ENCODE measurements at regions not wholly inside any gene's neighbourhood (a gene's known extent, or its start where the extent isn't known, plus 50 kb on each side); places are given as distances from the start of the nearest gene placed in this dataset.
"Not testable (repeated sequence)": the region's sequence is repeated elsewhere in the genome, so short reads cannot be mapped to it uniquely, and the experiment has no call there.

- Histone ChIP-seq H3K27ac (ENCODE audit: low read depth in 1 of 2, low read length in 1 of 2) (no peak overlapping the region), H3K27me3 (ENCODE audit: control insufficient read depth in 2 of 2, insufficient read depth in 1 of 2, low read length in 1 of 2) (no peaks in the 10 kb centered on the region), H3K9me3 (ENCODE audit: control insufficient read depth in 2 of 2, insufficient read depth in 1 of 2, low read length in 1 of 2) (no peaks in the 10 kb centered on the region), H3K4me1 (ENCODE audit: control insufficient read depth in 2 of 2, insufficient read depth in 2 of 2, low read length in 2 of 2) (no peaks in the 10 kb centered on the region), H3K4me3 (ENCODE audit: low read length in 2 of 2) (no peak overlapping the region), H3K36me3 (ENCODE audit: control insufficient read depth in 2 of 2, insufficient read depth in 2 of 2, low read length in 1 of 2) (no peaks in the 10 kb centered on the region)
- DNase-seq (ENCODE audit: low read depth in 6 of 9, low spot score in 9 of 9): no peak
- 97% methylated on average over 2 of the region's 2 CpGs for WGBS
These were observed 108.8 kb upstream of the TCF21 start for GRCh38 chr6:133779916-133780695.

GRCh38 chr6:133786016-133786415, 102.9 kb upstream of the TCF21 start:
- Histone ChIP-seq H3K4me3 (ENCODE audit: low read length in 2 of 2) (no peak overlapping the region), H3K36me3 (ENCODE audit: control insufficient read depth in 2 of 2, insufficient read depth in 2 of 2, low read length in 1 of 2) (no peaks in the 10 kb centered on the region), H3K27me3 (ENCODE audit: control insufficient read depth in 2 of 2, insufficient read depth in 1 of 2, low read length in 1 of 2) (no peaks in the 10 kb centered on the region), H3K9me3 (ENCODE audit: control insufficient read depth in 2 of 2, insufficient read depth in 1 of 2, low read length in 1 of 2) (no peaks in the 10 kb centered on the region), H3K4me1 (ENCODE audit: control insufficient read depth in 2 of 2, insufficient read depth in 2 of 2, low read length in 2 of 2) (no peaks in the 10 kb centered on the region), H3K27ac (ENCODE audit: low read depth in 1 of 2, low read length in 1 of 2) (no peak overlapping the region)
- WGBS: 97% methylated on average over 2 of the region's 2 CpGs
- DNase-seq (ENCODE audit: low read depth in 6 of 9, low spot score in 9 of 9): no peak

- no peaks in the 10 kb centered on the region for H3K36me3 ChIP-seq (ENCODE audit: control insufficient read depth in 2 of 2, insufficient read depth in 2 of 2, low read length in 1 of 2)
- H3K4me3 ChIP-seq (ENCODE audit: low read length in 2 of 2): no peak overlapping the region
- 87% methylated on average over 3 of the region's 3 CpGs for WGBS
- H3K27me3 ChIP-seq (ENCODE audit: control insufficient read depth in 2 of 2, insufficient read depth in 1 of 2, low read length in 1 of 2): no peaks in the 10 kb centered on the region
- no peaks in the 10 kb centered on the region for H3K4me1 ChIP-seq (ENCODE audit: control insufficient read depth in 2 of 2, insufficient read depth in 2 of 2, low read length in 2 of 2)
- DNase-seq (ENCODE audit: low read depth in 6 of 9, low spot score in 9 of 9): no peak
- H3K9me3 ChIP-seq (ENCODE audit: control insufficient read depth in 2 of 2, insufficient read depth in 1 of 2, low read length in 1 of 2): no peaks in the 10 kb centered on the region
- H3K27ac ChIP-seq (ENCODE audit: low read depth in 1 of 2, low read length in 1 of 2): no peak overlapping the region
These were observed 101.8 kb upstream of the TCF21 start for GRCh38 chr6:133787122-133787521.

GRCh38 chr6:133787859-133788505, 100.9 kb upstream of the TCF21 start:
- Histone ChIP-seq H3K36me3 (ENCODE audit: control insufficient read depth in 2 of 2, insufficient read depth in 2 of 2, low read length in 1 of 2) (no peaks in the 10 kb centered on the region), H3K27ac (ENCODE audit: low read depth in 1 of 2, low read length in 1 of 2) (no peak overlapping the region), H3K9me3 (ENCODE audit: control insufficient read depth in 2 of 2, insufficient read depth in 1 of 2, low read length in 1 of 2) (no peaks in the 10 kb centered on the region), H3K4me1 (ENCODE audit: control insufficient read depth in 2 of 2, insufficient read depth in 2 of 2, low read length in 2 of 2) (no peaks in the 10 kb centered on the region), H3K4me3 (ENCODE audit: low read length in 2 of 2) (no peak overlapping the region), H3K27me3 (ENCODE audit: control insufficient read depth in 2 of 2, insufficient read depth in 1 of 2, low read length in 1 of 2) (no peaks in the 10 kb centered on the region)
- no peak for DNase-seq (ENCODE audit: low read depth in 6 of 9, low spot score in 9 of 9)
- 90% methylated on average over 4 of the region's 4 CpGs for WGBS

- Histone ChIP-seq H3K4me3 (ENCODE audit: low read length in 2 of 2) (no peak overlapping the region), H3K27ac (ENCODE audit: low read depth in 1 of 2, low read length in 1 of 2) (no peak overlapping the region), H3K36me3 (ENCODE audit: control insufficient read depth in 2 of 2, insufficient read depth in 2 of 2, low read length in 1 of 2) (no peaks in the 10 kb centered on the region), H3K4me1 (ENCODE audit: control insufficient read depth in 2 of 2, insufficient read depth in 2 of 2, low read length in 2 of 2) (no peaks in the 10 kb centered on the region), H3K9me3 (ENCODE audit: control insufficient read depth in 2 of 2, insufficient read depth in 1 of 2, low read length in 1 of 2) (no peaks in the 10 kb centered on the region), H3K27me3 (ENCODE audit: control insufficient read depth in 2 of 2, insufficient read depth in 1 of 2, low read length in 1 of 2) (no peaks in the 10 kb centered on the region)
- 89% methylated on average over 3 of the region's 3 CpGs for WGBS
- no peak for DNase-seq (ENCODE audit: low read depth in 6 of 9, low spot score in 9 of 9)
These were observed 100.4 kb upstream of the TCF21 start for GRCh38 chr6:133788556-133788955.

GRCh38 chr6:133789449-133789848, 99.5 kb upstream of the TCF21 start:
- not testable (repeated sequence) for DNase-seq (ENCODE audit: low read depth in 6 of 9, low spot score in 9 of 9); H3K27ac ChIP-seq (ENCODE audit: low read depth in 1 of 2, low read length in 1 of 2); H3K4me1 ChIP-seq (ENCODE audit: control insufficient read depth in 2 of 2, insufficient read depth in 2 of 2, low read length in 2 of 2); H3K4me3 ChIP-seq (ENCODE audit: low read length in 2 of 2); H3K27me3 ChIP-seq (ENCODE audit: control insufficient read depth in 2 of 2, insufficient read depth in 1 of 2, low read length in 1 of 2); H3K9me3 ChIP-seq (ENCODE audit: control insufficient read depth in 2 of 2, insufficient read depth in 1 of 2, low read length in 1 of 2); H3K36me3 ChIP-seq (ENCODE audit: control insufficient read depth in 2 of 2, insufficient read depth in 2 of 2, low read length in 1 of 2)
- WGBS: 83% methylated on average over 1 of the region's 1 CpG

- H3K9me3 ChIP-seq (ENCODE audit: control insufficient read depth in 2 of 2, insufficient read depth in 1 of 2, low read length in 1 of 2); H3K36me3 ChIP-seq (ENCODE audit: control insufficient read depth in 2 of 2, insufficient read depth in 2 of 2, low read length in 1 of 2); H3K27me3 ChIP-seq (ENCODE audit: control insufficient read depth in 2 of 2, insufficient read depth in 1 of 2, low read length in 1 of 2); H3K27ac ChIP-seq (ENCODE audit: low read depth in 1 of 2, low read length in 1 of 2); DNase-seq (ENCODE audit: low read depth in 6 of 9, low spot score in 9 of 9); H3K4me1 ChIP-seq (ENCODE audit: control insufficient read depth in 2 of 2, insufficient read depth in 2 of 2, low read length in 2 of 2); H3K4me3 ChIP-seq (ENCODE audit: low read length in 2 of 2): not testable (repeated sequence)
These were observed 98.2 kb upstream of the TCF21 start for GRCh38 chr6:133790756-133791155.

- not testable (repeated sequence) for DNase-seq (ENCODE audit: low read depth in 6 of 9, low spot score in 9 of 9); H3K27me3 ChIP-seq (ENCODE audit: control insufficient read depth in 2 of 2, insufficient read depth in 1 of 2, low read length in 1 of 2); H3K36me3 ChIP-seq (ENCODE audit: control insufficient read depth in 2 of 2, insufficient read depth in 2 of 2, low read length in 1 of 2); H3K27ac ChIP-seq (ENCODE audit: low read depth in 1 of 2, low read length in 1 of 2); H3K4me1 ChIP-seq (ENCODE audit: control insufficient read depth in 2 of 2, insufficient read depth in 2 of 2, low read length in 2 of 2); H3K9me3 ChIP-seq (ENCODE audit: control insufficient read depth in 2 of 2, insufficient read depth in 1 of 2, low read length in 1 of 2); H3K4me3 ChIP-seq (ENCODE audit: low read length in 2 of 2)
- 93% methylated on average over 2 of the region's 2 CpGs for WGBS
These were observed 93.9 kb upstream of the TCF21 start for GRCh38 chr6:133795051-133795450.

GRCh38 chr6:133796235-133796634, 92.7 kb upstream of the TCF21 start:
- DNase-seq (ENCODE audit: low read depth in 6 of 9, low spot score in 9 of 9): no peak

More at GRCh38 chr6:133796235-133796634, 92.7 kb upstream of the TCF21 start:
- no peaks in the 10 kb centered on the region for H3K36me3 ChIP-seq (ENCODE audit: control insufficient read depth in 2 of 2, insufficient read depth in 2 of 2, low read length in 1 of 2)
- no peak overlapping the region for H3K27ac ChIP-seq (ENCODE audit: low read depth in 1 of 2, low read length in 1 of 2)
- no peaks in the 10 kb centered on the region for H3K4me1 ChIP-seq (ENCODE audit: control insufficient read depth in 2 of 2, insufficient read depth in 2 of 2, low read length in 2 of 2)
- H3K4me3 ChIP-seq (ENCODE audit: low read length in 2 of 2): no peak overlapping the region
- no peaks in the 10 kb centered on the region for H3K27me3 ChIP-seq (ENCODE audit: control insufficient read depth in 2 of 2, insufficient read depth in 1 of 2, low read length in 1 of 2)
- 83% methylated on average over 1 of the region's 1 CpG for WGBS
- no peaks in the 10 kb centered on the region for H3K9me3 ChIP-seq (ENCODE audit: control insufficient read depth in 2 of 2, insufficient read depth in 1 of 2, low read length in 1 of 2)
